Astrocyte of the cerebellum (primary cell): ENCODE measurements at regions not wholly inside any gene's neighbourhood (a gene's known extent, or its start where the extent isn't known, plus 50 kb on each side); places are given as distances from the start of the nearest gene placed in this dataset.

Source experiments
- DNase-seq: peaks from one replicate; pipeline ENCODE4 v3.0.0-alpha.2; 2011; ENCODE audit warnings: low read depth
- H3K4me3 ChIP-seq: 2 replicates; pipeline ENCODE4 v1.5.1; 2011; ENCODE audit warnings: mild to moderate bottlenecking, low read depth, low read length, moderate library complexity
- in situ Hi-C: cut with HindIII; loops from 2 replicates; pipeline ENCODE4 v1.10.0; 2017; ENCODE audit warnings: low sequenced_read_pairs
- TF ChIP-seq, protein P1 (sequence below): IDR thresholded peaks from 2 replicates; pipeline ENCODE4 v1.5.1; 2012; ENCODE audit warnings: low read length, low read depth, moderate library complexity, mild to moderate bottlenecking; ENCODE audit errors: missing control alignments

DNA sequence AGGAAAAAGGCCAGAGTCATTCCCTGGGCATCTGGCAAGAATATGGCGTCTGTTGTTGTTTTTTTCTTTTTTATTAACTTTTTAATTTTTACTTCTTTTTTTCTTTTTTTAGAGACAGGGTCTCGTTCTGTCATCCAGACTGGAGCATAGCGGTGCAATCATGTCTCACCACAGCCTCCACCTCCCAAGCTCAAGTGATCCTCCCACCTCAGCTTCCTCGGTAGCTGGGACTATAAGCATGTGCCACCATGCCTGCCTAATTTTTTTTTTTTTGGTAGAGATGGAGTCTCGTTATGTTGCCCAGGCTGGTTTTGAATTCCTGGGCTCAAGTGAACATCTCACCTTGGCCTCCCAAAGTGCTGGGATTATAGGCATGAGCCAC is 54.0 kb upstream of the PRDM11 start:
- in situ Hi-C loops, result loop anchor here (10.0 kb wide), 1 partner anchor 158 kb away; no protein-coding TSS in a partner anchor
- no peak overlapping the region for H3K4me3 ChIP-seq
- TF ChIP-seq, protein P1, sequence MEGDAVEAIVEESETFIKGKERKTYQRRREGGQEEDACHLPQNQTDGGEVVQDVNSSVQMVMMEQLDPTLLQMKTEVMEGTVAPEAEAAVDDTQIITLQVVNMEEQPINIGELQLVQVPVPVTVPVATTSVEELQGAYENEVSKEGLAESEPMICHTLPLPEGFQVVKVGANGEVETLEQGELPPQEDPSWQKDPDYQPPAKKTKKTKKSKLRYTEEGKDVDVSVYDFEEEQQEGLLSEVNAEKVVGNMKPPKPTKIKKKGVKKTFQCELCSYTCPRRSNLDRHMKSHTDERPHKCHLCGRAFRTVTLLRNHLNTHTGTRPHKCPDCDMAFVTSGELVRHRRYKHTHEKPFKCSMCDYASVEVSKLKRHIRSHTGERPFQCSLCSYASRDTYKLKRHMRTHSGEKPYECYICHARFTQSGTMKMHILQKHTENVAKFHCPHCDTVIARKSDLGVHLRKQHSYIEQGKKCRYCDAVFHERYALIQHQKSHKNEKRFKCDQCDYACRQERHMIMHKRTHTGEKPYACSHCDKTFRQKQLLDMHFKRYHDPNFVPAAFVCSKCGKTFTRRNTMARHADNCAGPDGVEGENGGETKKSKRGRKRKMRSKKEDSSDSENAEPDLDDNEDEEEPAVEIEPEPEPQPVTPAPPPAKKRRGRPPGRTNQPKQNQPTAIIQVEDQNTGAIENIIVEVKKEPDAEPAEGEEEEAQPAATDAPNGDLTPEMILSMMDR, result no peak
- DNase-seq, result no peak

DNA sequence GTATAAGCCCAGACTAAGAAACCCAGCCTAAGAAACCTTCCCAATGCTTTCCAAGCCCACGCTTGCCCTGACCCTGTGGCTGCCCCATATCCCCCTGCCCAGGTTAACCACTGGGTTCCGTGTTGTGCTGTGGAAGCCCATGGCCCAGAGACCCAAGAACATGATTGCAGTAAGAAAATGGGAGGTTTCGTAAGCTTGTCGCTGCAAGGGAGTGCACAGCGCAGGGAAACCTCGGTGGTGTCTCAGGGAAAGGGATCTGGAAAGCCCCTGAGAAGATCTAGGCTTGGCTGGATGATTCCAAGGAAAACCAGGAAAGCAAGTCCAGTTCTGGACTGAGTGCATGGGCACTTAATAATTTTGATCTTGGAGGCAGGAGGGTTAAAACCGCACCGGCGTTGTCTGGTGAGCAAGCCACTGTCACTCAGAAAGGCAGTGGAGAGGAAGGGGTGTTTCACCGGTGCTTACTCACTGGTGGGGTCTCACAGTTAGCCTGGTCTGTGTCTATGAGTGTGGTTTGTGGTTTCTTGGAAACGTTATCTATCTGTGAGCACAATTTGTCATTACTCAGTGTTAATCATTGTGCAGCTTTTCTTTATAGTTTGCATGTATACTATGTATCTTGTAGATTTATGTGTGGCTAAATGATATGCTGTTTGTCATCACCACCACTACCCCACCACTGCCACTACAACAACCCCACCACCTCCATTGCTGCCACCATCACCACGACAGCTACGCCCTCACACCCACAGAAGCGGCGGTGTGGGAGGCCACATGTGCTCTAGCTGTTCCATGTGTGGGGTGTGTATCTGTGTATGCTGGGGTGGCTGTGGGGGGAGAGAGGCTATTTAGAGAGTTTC is 53.3 kb upstream of the PRDM11 start:
- H3K4me3 ChIP-seq, result no peak overlapping the region
- TF ChIP-seq, protein P1, result no peak
- in situ Hi-C loops, result loop anchor here (10.0 kb wide), 1 partner anchor 158 kb away; no protein-coding TSS in a partner anchor
- peak; percentile 43 for DNase-seq

DNA sequence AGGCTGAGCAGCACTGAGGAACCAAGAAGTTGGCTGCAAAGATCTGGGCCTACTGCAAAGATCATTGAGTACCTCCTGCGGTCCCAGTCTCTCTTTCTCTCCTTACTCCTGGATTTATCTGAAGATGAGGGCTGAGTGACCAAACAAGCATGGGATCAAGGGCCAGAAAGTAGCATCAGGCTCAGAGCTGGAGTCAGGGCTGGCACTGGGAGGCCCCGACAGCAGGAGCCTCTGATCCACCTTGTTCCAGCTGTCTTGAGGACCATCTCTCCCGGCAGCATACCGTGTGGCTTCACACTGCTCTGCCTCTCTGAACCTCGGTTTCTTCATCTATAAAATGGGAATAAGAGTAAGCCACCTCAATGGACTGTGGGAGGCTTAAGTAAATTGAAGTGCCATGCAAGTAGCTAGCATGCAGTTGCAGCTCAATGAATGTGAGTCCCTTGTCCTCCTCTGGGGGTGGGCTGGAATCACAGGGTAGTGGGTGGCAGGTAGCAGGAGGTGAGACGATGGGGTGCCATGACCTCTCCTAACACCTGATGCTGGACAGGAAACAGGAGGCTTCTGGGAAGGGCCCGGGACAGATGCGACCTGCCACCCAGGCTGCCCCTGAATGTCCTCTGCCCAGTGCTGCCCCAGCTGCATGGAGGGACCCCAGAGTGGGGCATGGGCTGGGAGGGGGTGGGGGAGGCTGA is 52.5 kb upstream of the PRDM11 start:
- no peak for DNase-seq
- TF ChIP-seq, protein P1, result no peak
- in situ Hi-C loops, result loop anchor here (10.0 kb wide), 1 partner anchor 159 kb away; no protein-coding TSS in a partner anchor
- no peak overlapping the region for H3K4me3 ChIP-seq

DNA sequence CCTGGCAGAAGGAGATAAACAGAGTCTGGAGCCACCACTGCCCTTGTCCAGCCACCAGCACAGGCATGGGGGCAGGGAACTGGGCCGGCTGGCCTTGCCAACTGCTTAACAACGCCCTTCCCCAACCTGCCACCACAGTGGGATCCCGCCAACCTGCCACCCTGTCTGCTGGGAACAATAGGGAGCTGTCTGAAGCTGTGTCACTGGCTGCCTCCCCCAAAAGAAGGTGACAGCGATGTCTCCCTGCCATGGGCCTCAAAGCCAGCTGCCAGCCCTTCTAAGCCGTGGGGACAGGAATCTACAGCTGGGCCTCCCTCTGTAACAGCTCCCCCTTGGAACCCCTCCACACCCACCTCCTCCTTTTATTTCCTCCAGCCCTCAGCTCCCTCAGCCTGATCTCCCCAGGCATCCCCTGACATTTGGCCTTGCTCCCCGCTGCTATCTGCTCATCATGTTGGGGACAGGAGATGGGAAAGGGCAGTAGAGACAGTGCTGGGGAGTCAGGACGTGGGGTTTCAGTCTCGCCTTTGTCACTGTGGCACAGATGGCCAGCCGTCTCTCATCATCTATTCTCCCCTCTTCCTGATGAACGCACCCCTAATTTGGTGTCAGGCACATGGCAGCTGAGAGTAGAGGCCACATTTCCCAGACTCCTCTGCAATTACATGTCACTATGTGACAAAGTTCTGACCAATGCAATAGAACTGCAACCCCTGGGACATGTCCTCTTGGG is 51.3 kb upstream of the PRDM11 start:
- DNase-seq, result no peak
- TF ChIP-seq, protein P1, result no peak
- in situ Hi-C loops, result loop anchor here (5.0 to 10.0 kb wide), 2 partner anchors 33 to 160 kb away; no protein-coding TSS in a partner anchor
- H3K4me3 ChIP-seq, result no peak overlapping the region

DNA sequence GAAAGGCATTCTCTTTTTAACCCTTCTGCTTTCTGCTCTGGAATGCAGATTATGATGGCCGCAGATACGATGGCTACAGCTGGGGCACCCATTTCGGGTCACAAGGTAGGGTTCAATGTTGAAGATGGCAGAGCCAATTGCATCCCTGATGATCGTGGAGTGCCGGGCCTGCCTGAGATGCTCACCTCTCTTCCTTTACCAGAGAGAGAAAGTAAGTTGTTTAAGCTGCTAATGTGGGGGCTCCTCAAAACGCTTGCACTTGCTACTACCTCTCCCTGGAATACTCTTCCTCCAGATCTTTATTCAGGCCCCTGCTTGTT is 50.8 kb upstream of the PRDM11 start:
- no peak overlapping the region for H3K4me3 ChIP-seq
- in situ Hi-C loops, result loop anchor here (5.0 to 10.0 kb wide), 2 partner anchors 33 to 161 kb away; no protein-coding TSS in a partner anchor
- no peak for DNase-seq
- TF ChIP-seq, protein P1, result no peak

DNA sequence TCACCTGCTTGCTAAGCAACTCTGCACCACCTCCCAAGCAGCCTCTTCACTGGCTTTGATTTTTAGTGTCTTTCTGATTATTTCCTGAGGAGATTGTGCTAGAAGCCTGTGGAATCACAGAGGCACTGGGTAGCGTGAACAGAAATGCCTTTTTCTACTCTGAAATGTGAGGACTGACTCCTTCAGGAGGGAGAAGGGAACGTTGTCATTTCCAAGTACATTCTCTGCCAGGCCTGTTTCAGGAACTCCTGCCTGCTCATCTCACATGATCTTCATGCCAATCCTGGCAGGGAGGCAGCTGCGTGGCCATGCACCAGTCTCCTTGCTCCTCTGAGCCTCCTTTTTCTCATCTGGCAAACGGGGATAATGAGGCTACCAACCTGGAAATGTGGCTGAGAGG is 49.8 kb upstream of the PRDM11 start:
- in situ Hi-C loops, result loop anchor here (5.0 to 10.0 kb wide), 2 partner anchors 34 to 162 kb away; no protein-coding TSS in a partner anchor
- TF ChIP-seq, protein P1, result no peak
- H3K4me3 ChIP-seq, result no peak overlapping the region
- DNase-seq, result no peak
